ENCODE measurements at regions not wholly inside any gene's neighbourhood (a gene's known extent, or its start where the extent isn't known, plus 50 kb on each side); places are given as distances from the start of the nearest gene placed in this dataset.
"Not testable (repeated sequence)": the region's sequence is repeated elsewhere in the genome, so short reads cannot be mapped to it uniquely, and the experiment has no call there.

- FAIRE-seq, result no peak
- no peak for DNase-seq (ENCODE audit: insufficient read length, low spot score)
- no peak for TF ChIP-seq POLR2A (IDR thresholded peaks at IDR 0.05; ENCODE audit: low read depth, low read length)
- TF ChIP-seq POLR2AphosphoS5 (IDR thresholded peaks at IDR 0.05; ENCODE audit: low read depth, low read length), result no peak
- TF ChIP-seq SPI1 (IDR thresholded peaks at IDR 0.05; ENCODE audit: low read depth, low read length), result no peak
- TF ChIP-seq POU2F2 (IDR thresholded peaks at IDR 0.05; ENCODE audit: low read depth, low read length), result no peak
- no peak for TF ChIP-seq PAX5 (IDR thresholded peaks at IDR 0.05; ENCODE audit: insufficient read depth, low read length, severe bottlenecking)
- TF ChIP-seq TAF1 (IDR thresholded peaks at IDR 0.05; ENCODE audit: low read depth, low read length), result no peak
Measured at GRCh38 chr9:118659011-118659410, 710.2 kb downstream of the BRINP1 start.

- no peak for DNase-seq (ENCODE audit: insufficient read length, low spot score)
- TF ChIP-seq PAX5 (IDR thresholded peaks at IDR 0.05; ENCODE audit: insufficient read depth, low read length, severe bottlenecking), result no peak
- FAIRE-seq, result no peak
Measured at GRCh38 chr9:118665226-118665919, 703.9 kb downstream of the BRINP1 start.

GRCh38 chr9:118670011-118670953 is 699.0 kb downstream of the BRINP1 start:
- no peak for TF ChIP-seq POLR2AphosphoS5 (IDR thresholded peaks at IDR 0.05; ENCODE audit: low read depth, low read length)
- no peak for TF ChIP-seq POLR2A (IDR thresholded peaks at IDR 0.05; ENCODE audit: low read depth, low read length)
- no peak for TF ChIP-seq POU2F2 (IDR thresholded peaks at IDR 0.05; ENCODE audit: low read depth, low read length)
- TF ChIP-seq PAX5 (IDR thresholded peaks at IDR 0.05; ENCODE audit: insufficient read depth, low read length, severe bottlenecking), result no peak
- TF ChIP-seq TAF1 (IDR thresholded peaks at IDR 0.05; ENCODE audit: low read depth, low read length), result no peak
- no peak for TF ChIP-seq SPI1 (IDR thresholded peaks at IDR 0.05; ENCODE audit: low read depth, low read length)
- FAIRE-seq (no peak), DNase-seq (ENCODE audit: insufficient read length, low spot score) (no peak)

GRCh38 chr9:118674942-118675341 is 694.3 kb downstream of the BRINP1 start:
- FAIRE-seq, result no peak
- DNase-seq (ENCODE audit: insufficient read length, low spot score), result no peak
- TF ChIP-seq POLR2AphosphoS5 (IDR thresholded peaks at IDR 0.05; ENCODE audit: low read depth, low read length) (no peak), POLR2A (IDR thresholded peaks at IDR 0.05; ENCODE audit: low read depth, low read length) (no peak), SPI1 (IDR thresholded peaks at IDR 0.05; ENCODE audit: low read depth, low read length) (no peak), POU2F2 (IDR thresholded peaks at IDR 0.05; ENCODE audit: low read depth, low read length) (no peak), PAX5 (IDR thresholded peaks at IDR 0.05; ENCODE audit: insufficient read depth, low read length, severe bottlenecking) (no peak), TAF1 (IDR thresholded peaks at IDR 0.05; ENCODE audit: low read depth, low read length) (no peak)

- FAIRE-seq; DNase-seq (ENCODE audit: insufficient read length, low spot score): not testable (repeated sequence)
Measured at GRCh38 chr9:118677936-118678653, 691.1 kb downstream of the BRINP1 start.

- DNase-seq (ENCODE audit: insufficient read length, low spot score) (no peak), FAIRE-seq (no peak)
- TF ChIP-seq POLR2A (IDR thresholded peaks at IDR 0.05; ENCODE audit: low read depth, low read length) (no peak), POLR2AphosphoS5 (IDR thresholded peaks at IDR 0.05; ENCODE audit: low read depth, low read length) (no peak), SPI1 (IDR thresholded peaks at IDR 0.05; ENCODE audit: low read depth, low read length) (no peak), POU2F2 (IDR thresholded peaks at IDR 0.05; ENCODE audit: low read depth, low read length) (no peak), PAX5 (IDR thresholded peaks at IDR 0.05; ENCODE audit: insufficient read depth, low read length, severe bottlenecking) (no peak), TAF1 (IDR thresholded peaks at IDR 0.05; ENCODE audit: low read depth, low read length) (no peak)
Measured at GRCh38 chr9:118686959-118687358, 682.3 kb downstream of the BRINP1 start.

- DNase-seq (ENCODE audit: insufficient read length, low spot score), result no peak
- no peak for FAIRE-seq
- no peak for TF ChIP-seq PAX5 (IDR thresholded peaks at IDR 0.05; ENCODE audit: insufficient read depth, low read length, severe bottlenecking)
Measured at GRCh38 chr9:118689280-118689679, 680.0 kb downstream of the BRINP1 start.

- DNase-seq (ENCODE audit: insufficient read length, low spot score), result no peak
- TF ChIP-seq SPI1 (IDR thresholded peaks at IDR 0.05; ENCODE audit: low read depth, low read length), result no peak
- TF ChIP-seq POU2F2 (IDR thresholded peaks at IDR 0.05; ENCODE audit: low read depth, low read length), result no peak
- TF ChIP-seq POLR2A (IDR thresholded peaks at IDR 0.05; ENCODE audit: low read depth, low read length), result no peak
- no peak for TF ChIP-seq POLR2AphosphoS5 (IDR thresholded peaks at IDR 0.05; ENCODE audit: low read depth, low read length)
- FAIRE-seq, result no peak
Measured at GRCh38 chr9:118692613-118693012, 676.6 kb downstream of the BRINP1 start.

- FAIRE-seq, result no peak
- DNase-seq (ENCODE audit: insufficient read length, low spot score), result no peak
- TF ChIP-seq TAF1 (IDR thresholded peaks at IDR 0.05; ENCODE audit: low read depth, low read length), result no peak
Measured at GRCh38 chr9:118693645-118694044, 675.6 kb downstream of the BRINP1 start.

- not testable (repeated sequence) for DNase-seq (ENCODE audit: insufficient read length, low spot score); FAIRE-seq
Measured at GRCh38 chr9:118695249-118695648, 674.0 kb downstream of the BRINP1 start.

Measured in GM12891 (cell line).